HG03520 (cell line): ENCODE measurements at regions not wholly inside any gene's neighbourhood (a gene's known extent, or its start where the extent isn't known, plus 50 kb on each side); places are given as distances from the start of the nearest gene placed in this dataset.
"Not testable (repeated sequence)": the region's sequence is repeated elsewhere in the genome, so short reads cannot be mapped to it uniquely, and the experiment has no call there.

Experiments
- ATAC-seq: cut with Tn5 transposase; IDR thresholded peaks from one replicate; pipeline ENCODE4 v1.9.1; 2021; ENCODE audit warnings: mild to moderate bottlenecking, moderate library complexity; ENCODE audit not compliant: unreplicated experiment

GRCh38 chr12:38157933-38158401 is 158.6 kb upstream of the ALG10B start:
- no peak for ATAC-seq

DNA sequence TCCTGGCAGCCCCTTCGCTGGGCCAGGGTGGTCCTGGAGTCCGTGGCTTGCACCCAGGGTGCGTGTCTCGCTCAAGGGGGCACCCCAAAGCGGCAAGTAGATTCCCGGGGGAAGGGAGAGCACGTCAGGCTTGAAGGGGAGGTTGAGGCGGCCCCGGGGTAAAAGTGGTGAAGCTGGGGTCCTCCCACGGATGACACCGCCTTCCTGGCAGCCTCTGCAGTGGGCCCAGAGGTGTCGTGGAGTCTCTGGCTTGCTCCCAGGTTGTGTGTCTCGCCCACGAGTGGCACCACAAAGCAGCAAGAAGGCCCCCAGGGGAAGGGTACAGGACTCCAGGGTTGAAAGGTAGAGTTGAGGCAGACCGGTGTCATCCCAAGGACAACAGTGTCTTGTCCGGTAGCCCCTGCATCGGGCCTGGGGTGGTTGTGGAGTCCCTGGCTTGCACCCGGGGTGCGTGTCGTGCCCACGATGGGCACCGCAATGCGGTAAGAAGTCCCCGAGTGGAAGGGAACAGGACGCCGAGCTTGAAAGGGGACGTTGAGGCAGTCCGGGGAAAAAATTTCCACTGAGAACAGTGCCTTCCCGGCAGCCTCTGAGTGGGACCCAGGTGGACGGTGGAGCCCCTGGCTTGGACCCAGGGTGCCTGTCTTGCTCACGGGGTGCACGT is 158.0 kb upstream of the ALG10B start:
- no peak for ATAC-seq

DNA sequence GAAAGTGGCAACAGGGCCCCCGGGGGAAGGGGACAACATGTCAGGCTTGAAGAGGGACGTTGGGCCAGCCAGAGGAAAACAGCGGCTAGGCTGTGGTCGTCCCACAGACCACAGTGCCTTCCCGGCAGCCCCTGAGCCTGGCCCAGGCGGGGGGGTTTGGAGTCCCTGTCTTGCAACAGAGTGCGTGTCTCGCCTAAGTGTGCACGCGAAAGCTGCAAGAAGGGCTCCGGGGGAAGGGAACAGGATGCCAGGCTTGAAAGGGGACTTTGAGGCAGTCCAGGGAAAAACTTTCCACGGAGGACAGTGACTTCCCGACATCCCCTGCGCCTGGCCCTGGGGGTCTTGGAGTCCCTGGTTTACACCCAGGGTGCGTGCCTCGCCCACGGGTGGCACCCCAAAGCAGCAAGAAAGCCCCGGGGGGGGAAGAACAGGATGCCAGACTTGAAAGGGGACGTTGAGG is 157.5 kb upstream of the ALG10B start:
- no peak for ATAC-seq

DNA sequence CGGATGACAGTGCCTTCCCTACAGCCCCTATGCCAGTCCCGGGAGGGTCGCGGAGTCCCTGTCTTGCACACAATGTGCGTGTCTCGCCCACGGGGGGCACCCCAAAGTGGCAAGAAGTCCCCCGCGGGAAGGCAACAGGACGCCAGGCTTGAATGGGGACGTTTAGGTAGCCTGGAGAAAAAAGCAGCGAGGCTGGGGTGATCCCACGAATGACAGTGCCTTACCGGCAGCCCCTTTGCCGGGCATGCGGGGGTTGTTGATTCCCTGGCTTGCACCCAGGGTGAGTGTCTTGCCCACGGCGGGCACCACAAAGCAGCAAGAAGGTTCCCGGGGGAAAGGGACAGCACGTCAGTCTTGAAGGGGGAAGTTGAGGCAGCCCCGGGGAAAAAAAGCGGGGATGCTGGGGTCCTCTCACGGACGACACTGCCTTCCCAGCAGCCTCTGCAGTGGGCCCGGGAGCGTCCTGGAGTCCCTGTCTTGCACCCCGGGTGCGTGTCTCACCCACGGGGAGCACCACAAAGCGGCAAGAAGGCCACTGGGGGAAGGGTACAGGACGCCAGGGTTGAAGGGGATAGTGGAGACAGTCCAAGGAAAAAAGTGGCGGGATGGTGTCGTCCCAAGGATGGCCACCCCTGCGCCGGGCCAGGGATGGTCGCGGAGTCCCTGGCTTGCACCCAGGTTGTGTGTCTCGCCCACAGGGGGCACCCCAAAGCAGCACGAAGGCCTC is 156.8 kb upstream of the ALG10B start:
- no peak for ATAC-seq

DNA sequence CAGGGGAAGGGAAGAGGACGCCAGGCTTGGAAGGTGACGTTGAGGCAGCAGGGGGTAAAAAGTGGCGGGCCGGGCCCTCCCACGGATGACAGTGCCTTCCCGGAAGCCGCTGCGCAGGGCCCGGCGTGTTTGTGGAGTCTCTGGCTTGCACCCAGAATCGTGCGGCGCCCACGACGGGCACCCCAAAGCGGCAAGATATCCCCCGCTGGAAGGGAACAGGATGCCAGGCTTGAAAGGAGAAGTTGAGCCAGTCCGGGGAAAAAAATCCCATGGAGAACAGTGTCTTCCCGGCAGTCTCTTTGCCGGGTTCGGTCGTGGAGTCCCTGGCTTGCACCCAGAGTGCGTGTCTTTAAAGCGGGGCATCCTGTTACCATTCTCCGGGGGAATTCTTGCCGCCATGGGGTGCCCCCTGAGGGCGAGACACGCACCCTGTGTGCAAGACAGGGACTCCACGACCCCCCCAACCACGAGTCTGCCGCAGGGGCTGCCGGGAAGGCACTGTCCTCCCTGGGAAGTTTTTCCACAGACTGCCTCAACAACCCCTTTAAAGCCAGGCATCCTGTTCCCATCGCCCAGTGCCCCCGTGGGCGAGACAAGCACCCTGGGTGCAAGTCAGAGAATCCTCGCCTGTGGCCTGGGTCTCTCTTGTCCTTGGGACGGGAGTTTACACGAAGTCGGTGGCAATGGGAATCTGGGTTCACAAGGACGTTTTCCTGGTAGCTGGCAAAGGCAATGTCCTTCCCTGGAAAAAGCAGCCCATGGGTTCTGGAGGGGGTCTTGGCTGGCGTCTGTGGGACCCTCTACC is 156.1 kb upstream of the ALG10B start:
- ATAC-seq, result no peak

DNA sequence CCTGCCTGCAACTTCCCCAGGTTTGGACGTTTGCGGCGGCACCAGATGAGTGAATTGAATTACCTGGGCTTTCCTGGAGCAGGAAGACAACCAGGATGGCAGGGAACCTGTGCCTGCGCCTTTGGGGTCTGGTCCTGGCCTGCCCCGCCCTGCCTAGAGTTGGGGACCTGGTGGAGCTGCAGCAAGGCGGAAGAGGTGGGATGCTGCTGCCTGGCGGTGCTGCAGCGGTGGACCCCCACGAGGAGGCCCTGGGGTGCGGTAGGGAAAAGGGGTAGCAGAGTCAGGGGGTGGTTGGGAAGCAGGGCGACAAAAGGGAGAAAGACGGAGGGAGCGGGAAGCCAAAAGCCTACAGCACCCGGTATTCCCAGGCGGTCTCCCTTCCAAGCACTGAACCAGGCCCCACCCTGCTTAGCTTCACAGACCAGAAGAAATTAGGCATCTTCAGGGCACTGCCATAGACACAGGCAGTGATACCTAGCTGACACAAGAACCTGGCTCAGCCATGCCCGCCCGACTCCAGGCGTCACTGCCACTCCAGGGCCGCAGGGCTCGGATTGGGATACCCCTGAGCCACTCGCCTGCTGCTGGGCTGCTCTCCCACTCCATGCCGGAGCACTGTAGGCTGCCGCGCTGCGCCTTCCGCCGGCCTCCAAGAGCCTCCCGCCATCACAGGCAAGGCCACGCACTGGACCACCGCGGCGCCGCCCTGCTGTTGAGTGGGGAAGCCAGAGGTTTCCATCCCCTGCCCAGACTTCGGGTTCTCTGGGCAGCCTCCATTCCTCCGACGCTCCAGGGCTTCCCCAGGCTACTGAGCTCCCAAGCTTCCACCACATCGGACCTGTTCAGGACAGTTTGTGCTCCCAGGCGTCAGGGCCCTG is 155.2 kb upstream of the ALG10B start:
- ATAC-seq, result no peak

DNA sequence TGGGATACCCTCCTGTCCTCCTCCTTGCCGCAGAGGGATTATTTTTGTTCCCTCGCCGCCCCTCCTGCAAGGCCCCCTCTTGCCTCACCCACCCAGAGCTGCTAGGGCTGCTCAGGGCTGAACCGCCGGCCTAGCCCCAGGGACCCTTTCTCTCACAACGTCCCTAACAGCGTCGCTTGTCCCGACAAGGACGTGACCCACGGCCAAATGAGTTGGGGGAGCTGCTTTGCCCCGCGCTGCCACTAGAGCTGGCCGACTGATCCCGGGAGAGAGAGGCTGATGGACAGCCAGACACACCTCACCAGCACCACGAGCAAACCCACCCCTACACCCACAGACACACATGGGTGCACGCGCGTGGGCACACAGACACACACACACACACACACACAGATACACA is 154.6 kb upstream of the ALG10B start:
- no peak for ATAC-seq

- no peak for ATAC-seq
These were observed 153.7 kb upstream of the ALG10B start for GRCh38 chr12:38162708-38163441.

DNA sequence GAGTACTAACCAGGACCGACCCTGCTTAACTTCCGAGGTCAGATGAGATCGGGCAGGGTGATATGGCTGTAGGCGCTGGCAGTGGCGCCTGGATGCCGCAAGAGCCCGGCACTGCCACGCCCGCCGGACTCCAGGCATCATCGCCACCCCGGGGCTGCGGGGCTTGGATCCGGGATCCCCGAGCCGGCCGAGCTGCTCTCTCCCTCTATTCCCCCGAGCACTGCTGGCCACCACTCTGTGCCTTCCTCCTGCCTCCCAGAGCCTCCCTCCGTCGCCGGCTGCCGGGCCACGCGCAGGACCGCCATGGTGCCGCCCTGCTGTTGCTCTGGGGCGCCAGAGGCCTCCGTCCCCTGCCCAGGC is 153.2 kb upstream of the ALG10B start:
- ATAC-seq, result no peak

GRCh38 chr12:38166225-38166624 is 150.3 kb upstream of the ALG10B start:
- ATAC-seq, result no peak

GRCh38 chr12:38175538-38175937 is 141.0 kb upstream of the ALG10B start:
- ATAC-seq, result no peak

DNA sequence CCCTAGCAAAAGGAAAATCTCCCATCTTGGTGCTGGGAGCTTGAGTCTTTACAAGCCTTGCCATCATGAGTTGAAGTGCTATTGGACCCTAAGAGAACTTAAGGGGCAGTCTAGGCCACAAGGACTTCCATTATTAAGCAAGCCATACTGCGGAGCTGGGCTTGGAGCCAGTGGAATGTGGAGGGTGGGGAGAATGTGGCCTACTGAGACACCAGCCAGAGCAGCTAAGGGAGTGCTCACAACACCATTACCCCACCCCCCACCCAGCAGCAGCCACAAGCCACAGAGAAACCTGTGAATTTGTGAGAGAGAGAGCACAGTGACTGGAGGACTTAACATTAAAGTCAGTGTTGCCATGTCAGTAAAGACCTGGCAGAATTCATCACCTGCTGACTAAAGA is 133.0 kb upstream of the ALG10B start:
- not testable (repeated sequence) for ATAC-seq

DNA sequence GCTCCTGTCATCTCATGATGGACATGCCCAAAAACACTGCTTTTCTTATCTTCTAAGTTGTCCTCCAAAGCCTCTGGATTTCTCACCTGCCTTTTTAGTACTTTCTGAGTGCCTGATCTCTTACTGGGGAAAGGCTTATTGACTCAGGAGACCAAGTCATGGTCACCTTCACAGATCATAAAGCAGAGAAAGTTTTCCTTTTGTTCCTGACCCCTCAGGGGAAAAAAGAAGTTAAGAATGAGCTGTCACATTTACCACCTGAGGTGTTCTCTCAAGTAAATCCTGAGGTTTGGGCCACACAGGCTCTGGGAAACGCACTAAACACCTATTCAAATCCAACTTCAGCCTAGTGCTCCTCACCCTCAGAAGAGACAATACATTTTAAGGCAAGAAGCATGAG is 119.3 kb upstream of the ALG10B start:
- not testable (repeated sequence) for ATAC-seq

DNA sequence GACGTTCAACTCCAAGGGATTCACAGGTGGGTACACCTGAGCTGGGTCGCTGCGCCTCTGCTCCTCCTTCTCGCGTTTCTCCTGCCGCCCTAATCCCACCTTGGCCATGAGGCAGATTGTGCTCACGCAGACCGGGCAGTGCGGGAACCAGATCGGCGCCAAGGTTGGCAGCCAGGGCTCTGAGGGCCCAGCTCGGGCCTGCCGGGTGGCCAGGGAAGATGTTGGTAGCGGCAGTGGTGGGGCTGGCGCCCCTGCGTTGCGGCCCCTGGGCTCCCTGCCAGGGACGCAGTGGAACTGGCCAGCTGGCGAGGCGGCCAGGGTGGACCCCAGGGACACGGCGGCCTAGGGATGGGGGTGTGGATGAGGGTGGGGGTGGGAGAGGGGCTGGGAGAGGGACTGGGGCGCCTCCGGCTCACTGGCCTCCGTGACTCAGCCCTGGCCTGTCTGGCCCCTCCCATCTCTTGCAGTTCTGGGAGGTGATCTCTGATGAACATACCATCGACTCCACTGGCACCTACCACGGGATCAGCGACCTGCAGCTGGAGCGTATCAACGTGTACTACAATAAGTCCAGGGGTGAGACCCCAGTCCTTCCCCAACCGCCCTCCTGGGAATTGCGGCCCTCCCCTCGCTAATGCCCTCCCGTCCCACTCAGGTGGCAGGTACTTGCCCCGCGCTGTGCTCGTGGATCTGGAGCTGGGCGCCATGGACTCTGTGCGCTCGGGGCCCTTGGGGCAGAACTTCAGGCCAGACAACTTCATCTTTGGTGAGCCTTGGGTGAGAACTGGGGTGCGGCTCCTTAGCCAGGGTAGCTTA is 114.9 kb upstream of the ALG10B start:
- no peak for ATAC-seq

- no peak for ATAC-seq
These were observed 111.7 kb upstream of the ALG10B start for GRCh38 chr12:38204831-38205230.

DNA sequence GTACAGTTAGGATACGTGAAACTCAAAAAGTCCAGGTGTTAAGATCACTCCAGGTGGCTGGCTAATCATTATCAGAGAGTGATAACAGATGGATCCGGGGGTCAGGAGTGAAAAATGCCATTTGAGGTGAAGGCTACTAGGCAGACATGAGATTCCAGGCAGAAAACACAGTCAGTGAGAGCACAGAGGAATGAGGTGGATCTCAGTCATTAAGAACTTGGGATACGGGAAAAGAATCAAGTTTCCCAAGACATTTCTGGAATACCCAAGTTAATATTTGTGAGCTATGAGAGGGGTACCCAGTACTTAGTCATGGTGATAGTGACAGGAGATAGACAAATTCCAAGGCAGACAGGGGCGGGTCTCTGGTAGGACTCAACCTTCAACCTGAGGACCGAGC is 94.6 kb upstream of the ALG10B start:
- no peak for ATAC-seq

- not testable (repeated sequence) for ATAC-seq
These were observed 78.2 kb upstream of the ALG10B start for GRCh38 chr12:38238328-38238727.

GRCh38 chr12:38253778-38254177 is 62.8 kb upstream of the ALG10B start:
- no peak for ATAC-seq

DNA sequence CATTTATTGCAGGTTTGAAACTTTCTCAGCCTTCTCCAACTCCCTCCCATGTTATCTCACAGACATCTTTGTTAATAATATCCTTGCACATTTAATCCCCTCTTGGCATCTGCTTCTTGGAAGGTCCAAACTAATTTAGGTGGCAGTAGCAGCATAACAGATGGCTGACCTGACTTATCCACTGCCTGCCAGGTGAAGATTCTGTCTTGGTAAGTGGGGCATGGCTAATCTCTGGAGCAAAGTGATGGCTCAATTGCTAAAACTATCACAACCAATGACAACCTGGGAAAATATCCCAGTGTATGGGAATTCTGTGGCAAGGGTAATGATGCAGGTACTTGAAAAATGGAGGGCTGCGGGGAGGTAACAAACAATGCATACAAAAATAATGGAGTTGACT is 58.2 kb upstream of the ALG10B start:
- no peak for ATAC-seq
